C4-2B (cell line): ENCODE measurements at regions not wholly inside any gene's neighbourhood (a gene's known extent, or its start where the extent isn't known, plus 50 kb on each side); places are given as distances from the start of the nearest gene placed in this dataset.

Experiments used
- ZFX ChIP-seq: fragments of 450-650 bp; IDR thresholded peaks from 2 replicates; pipeline ENCODE4 v1.6.1; 2017
- TF ChIP-seq, protein P1 (sequence below): fragments of 450-650 bp; conservative IDR thresholded peaks from 2 replicates; pipeline ENCODE4 v1.5.1; 2017; ENCODE audit warnings: mild to moderate bottlenecking

DNA sequence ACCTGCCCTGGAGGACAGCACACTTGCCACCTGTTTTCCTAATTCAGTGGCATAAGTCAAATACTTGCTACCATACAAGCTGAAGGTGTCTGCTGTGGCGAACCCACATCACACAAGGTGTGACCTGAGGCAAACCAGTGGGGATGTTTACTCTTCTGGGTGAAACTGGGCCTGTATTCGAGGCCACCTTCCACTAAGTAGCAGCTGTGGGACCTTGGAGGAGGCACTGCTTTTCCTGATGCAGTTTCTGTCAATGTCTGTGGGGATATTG is 927.4 kb downstream of the BRD1 start:
- TF ChIP-seq, protein P1, sequence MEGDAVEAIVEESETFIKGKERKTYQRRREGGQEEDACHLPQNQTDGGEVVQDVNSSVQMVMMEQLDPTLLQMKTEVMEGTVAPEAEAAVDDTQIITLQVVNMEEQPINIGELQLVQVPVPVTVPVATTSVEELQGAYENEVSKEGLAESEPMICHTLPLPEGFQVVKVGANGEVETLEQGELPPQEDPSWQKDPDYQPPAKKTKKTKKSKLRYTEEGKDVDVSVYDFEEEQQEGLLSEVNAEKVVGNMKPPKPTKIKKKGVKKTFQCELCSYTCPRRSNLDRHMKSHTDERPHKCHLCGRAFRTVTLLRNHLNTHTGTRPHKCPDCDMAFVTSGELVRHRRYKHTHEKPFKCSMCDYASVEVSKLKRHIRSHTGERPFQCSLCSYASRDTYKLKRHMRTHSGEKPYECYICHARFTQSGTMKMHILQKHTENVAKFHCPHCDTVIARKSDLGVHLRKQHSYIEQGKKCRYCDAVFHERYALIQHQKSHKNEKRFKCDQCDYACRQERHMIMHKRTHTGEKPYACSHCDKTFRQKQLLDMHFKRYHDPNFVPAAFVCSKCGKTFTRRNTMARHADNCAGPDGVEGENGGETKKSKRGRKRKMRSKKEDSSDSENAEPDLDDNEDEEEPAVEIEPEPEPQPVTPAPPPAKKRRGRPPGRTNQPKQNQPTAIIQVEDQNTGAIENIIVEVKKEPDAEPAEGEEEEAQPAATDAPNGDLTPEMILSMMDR, result no peak
- TF ChIP-seq ZFX, result no peak
